H54 (cell line): ENCODE measurements at regions not wholly inside any gene's neighbourhood (a gene's known extent, or its start where the extent isn't known, plus 50 kb on each side); places are given as distances from the start of the nearest gene placed in this dataset.

Experiments
- DNase-seq: peaks from one replicate; pipeline ENCODE4 v3.0.0; 2011; ENCODE audit warnings: low spot score, mixed read lengths; ENCODE audit not compliant: insufficient read length
- FAIRE-seq: peaks from 3 replicates; lab custom pipeline; 2011; peaks lifted over from hg19 to GRCh38; lab: Jason Lieb, UNC
- POLR2A ChIP-seq: IDR thresholded peaks from 2 replicates; pipeline ENCODE4 v1.6.1; 2011; ENCODE audit warnings: low read depth, mild to moderate bottlenecking, low read length

DNA sequence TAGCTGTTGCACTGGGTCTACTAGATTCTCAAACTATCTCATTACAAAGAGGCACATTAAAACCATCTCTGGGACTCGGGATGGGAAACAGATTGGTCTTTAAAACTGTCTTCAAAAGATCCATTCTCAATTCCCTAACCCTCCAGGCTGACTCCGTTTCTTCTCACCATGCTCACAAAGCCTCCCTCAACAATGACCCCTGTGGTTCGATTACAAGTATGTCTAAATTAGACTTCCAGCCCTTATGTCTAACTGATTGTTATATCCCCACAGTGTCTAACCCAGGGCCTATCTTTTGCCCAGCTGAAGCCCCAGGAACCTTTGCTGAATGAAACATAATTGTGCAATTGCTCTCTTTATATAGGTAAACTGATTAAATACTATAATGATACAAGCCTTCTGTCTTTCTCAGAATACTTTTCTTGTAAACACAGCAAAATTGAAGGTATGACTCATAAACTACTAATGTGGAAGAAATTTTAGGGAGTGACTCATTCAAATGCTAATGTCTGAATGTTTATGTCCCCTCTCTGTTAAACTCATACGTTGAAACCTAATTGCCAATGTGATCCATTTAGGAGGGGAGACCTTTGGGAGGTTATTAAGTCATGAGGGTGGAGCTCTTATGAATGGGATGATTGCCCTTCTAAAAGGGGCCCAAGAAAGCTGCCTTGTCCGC is 65.6 kb upstream of the DAB1 start:
- DNase-seq (peak; percentile 11), FAIRE-seq (peak; percentile 90)
- TF ChIP-seq POLR2A = no peak

DNA sequence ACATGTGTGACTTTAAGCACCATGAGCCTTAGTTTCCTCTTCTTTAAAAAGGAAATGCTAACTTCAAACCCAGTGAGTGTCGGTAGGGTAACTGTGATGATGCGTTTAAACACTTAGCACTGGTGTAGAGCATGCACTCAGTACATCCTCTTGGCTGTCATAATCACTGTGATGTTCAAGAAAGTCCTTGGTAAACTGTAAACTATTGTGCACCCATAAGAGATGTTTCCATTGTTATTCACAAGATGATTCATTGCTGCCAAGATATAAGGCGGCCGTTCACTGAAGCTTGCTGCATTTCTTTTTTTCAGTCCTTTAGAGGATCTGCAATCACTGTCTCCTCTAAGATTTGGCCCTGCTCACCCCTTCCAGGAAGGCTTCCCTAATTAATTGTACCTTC is 61.8 kb upstream of the DAB1 start:
- FAIRE-seq (peak; percentile 96), DNase-seq (no peak)
- no peak for TF ChIP-seq POLR2A

DNA sequence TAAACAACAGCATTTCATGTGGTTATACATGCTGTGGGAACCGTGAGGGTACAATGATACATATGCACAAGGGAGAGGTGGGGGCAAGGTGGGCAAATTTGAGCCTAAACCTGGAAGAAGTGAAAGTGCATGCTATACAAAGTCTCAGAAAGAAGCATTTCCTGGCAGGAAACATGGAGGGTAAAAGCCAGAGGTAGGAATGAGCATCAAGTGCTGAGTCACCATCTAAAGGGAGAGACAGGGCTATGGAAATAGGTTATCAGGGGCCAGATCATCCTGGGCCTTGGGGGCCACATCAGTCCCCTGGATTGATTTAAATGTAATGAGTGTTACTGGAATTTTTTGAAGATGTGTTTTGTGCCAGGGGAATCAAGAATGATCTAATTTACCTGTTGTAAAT is 60.1 kb upstream of the DAB1 start:
- no peak for FAIRE-seq
- TF ChIP-seq POLR2A = no peak
- DNase-seq = no peak

DNA sequence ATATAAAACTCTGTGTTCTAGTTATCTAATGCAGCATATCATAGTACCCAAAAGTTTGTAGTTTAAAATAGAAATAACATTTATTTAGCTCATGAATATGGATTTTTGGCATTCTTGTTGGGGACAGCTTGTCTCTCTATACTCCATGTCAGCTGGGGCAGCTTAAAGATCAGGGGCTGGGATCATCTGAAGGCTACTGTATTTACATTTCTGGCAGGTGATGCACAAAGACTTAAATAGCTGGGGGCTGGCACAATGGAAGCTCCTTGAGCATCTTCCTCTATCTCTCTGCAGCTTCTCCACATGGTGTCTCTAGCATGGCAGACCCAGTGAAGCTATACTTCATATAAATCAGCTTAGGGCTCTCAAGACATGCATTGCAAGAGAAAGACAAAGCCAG is 55.6 kb upstream of the DAB1 start:
- FAIRE-seq (no peak), DNase-seq (no peak)
- TF ChIP-seq POLR2A = no peak

DNA sequence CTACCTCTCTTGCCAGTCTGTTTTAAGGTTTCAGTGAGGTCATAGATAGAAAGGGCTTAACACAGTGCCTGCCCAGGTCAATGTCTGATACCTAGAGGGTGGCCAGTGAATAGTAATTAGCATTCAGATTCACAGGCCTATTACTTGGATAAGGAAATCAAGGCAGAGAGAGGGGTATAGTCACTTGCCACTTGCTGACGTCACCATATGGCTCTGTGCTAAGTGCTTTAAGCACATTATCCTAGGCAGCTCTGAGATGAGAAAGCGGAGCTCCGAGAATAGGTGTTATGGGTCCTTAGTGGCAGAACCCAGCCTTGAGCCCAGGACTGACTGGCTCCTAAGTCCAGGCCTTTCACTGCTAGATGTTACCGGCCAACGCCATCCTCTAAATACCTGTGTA is 51.5 kb upstream of the DAB1 start:
- TF ChIP-seq POLR2A = no peak
- no peak for DNase-seq
- FAIRE-seq = no peak

DNA sequence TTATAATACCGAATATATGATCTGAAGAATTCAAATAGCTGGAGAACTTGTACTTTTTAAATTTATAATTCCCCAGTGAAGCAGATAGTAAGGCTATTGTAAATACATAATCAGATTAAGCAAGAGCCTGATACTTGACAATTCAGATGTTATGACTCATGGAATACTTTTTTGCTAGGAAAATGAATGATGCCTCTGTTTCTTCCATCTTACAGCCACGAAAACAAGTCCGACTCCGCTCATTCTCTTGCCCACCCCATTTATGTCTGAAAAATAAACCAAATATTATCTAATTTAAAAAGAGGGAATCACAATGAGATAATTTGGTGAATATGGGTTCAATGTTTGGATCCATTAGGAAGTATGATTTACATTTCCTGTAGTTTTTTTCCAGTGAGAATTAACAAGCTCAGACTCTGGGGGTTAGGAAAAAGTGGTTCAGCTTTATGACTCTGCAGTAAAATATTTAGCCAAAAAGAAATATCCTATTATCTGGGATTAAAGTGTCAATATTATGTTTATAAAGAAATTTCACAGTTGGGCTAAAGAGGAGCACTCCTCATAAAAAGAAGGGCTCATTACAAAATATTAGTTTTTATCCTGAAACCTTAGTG is 50.4 kb upstream of the DAB1 start:
- FAIRE-seq (no peak), DNase-seq (no peak)
- TF ChIP-seq POLR2A = no peak
